ENCODE measurements at regions not wholly inside any gene's neighbourhood (a gene's known extent, or its start where the extent isn't known, plus 50 kb on each side); places are given as distances from the start of the nearest gene placed in this dataset.

DNA sequence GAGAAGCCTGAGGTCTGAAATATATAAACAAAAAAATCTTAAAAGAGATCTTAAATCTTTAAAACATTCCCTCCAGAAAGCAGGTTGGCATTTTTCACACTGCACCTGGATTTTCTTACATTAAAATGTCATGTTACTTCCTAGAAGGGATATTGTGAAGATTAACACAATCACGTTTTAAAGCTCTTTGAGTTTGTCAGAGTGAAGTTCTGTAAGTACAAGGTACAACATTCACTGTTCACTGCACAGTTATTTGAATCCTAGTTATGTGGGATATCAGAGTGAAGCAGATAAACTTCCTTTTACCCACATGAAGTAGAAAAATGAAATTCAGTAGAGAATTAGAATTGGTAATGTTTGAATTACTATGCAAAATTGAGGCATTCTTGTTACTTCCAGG, 353.6 kb upstream of the RGMB start:
- no peaks in the 10 kb centered on the region for H3K4me1 ChIP-seq (ENCODE audit: insufficient read depth, low read length, severe bottlenecking)
- H3K79me2 ChIP-seq (ENCODE audit: insufficient read depth, low read length): no peaks in the 10 kb centered on the region
- H3K27ac ChIP-seq (ENCODE audit: low read depth, low read length, poor library complexity, severe bottlenecking): no peak overlapping the region
- no peaks in the 10 kb centered on the region for H3F3A ChIP-seq (ENCODE audit: insufficient read depth, low read length)
- TF ChIP-seq, protein P1, sequence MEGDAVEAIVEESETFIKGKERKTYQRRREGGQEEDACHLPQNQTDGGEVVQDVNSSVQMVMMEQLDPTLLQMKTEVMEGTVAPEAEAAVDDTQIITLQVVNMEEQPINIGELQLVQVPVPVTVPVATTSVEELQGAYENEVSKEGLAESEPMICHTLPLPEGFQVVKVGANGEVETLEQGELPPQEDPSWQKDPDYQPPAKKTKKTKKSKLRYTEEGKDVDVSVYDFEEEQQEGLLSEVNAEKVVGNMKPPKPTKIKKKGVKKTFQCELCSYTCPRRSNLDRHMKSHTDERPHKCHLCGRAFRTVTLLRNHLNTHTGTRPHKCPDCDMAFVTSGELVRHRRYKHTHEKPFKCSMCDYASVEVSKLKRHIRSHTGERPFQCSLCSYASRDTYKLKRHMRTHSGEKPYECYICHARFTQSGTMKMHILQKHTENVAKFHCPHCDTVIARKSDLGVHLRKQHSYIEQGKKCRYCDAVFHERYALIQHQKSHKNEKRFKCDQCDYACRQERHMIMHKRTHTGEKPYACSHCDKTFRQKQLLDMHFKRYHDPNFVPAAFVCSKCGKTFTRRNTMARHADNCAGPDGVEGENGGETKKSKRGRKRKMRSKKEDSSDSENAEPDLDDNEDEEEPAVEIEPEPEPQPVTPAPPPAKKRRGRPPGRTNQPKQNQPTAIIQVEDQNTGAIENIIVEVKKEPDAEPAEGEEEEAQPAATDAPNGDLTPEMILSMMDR (IDR thresholded peaks at IDR 0.05; ENCODE audit: low read length): no peak
- TF ChIP-seq EZH2 (IDR thresholded peaks at IDR 0.05; ENCODE audit: borderline replicate concordance, low read length): no peak
- H3K9me3 ChIP-seq (ENCODE audit: low read length): no peaks in the 10 kb centered on the region
- no peaks in the 10 kb centered on the region for H3K36me3 ChIP-seq (ENCODE audit: insufficient read depth, low read length)
- no peak overlapping the region for H3K4me3 ChIP-seq (ENCODE audit: low read depth, low read length, poor library complexity, severe bottlenecking)
- no peak overlapping the region for H3K9ac ChIP-seq (ENCODE audit: low read length)
- H3K4me2 ChIP-seq (ENCODE audit: low read length): no peak overlapping the region
- H3K27me3 ChIP-seq (ENCODE audit: insufficient read depth, low read length): no peaks in the 10 kb centered on the region
- no peak overlapping the region for H2AFZ ChIP-seq (ENCODE audit: low read length)
- no peaks in the 10 kb centered on the region for H3K9me2 ChIP-seq (ENCODE audit: low read depth, low read length)
- H4K20me1 ChIP-seq (ENCODE audit: insufficient read depth, low read length): no peaks in the 10 kb centered on the region

DNA sequence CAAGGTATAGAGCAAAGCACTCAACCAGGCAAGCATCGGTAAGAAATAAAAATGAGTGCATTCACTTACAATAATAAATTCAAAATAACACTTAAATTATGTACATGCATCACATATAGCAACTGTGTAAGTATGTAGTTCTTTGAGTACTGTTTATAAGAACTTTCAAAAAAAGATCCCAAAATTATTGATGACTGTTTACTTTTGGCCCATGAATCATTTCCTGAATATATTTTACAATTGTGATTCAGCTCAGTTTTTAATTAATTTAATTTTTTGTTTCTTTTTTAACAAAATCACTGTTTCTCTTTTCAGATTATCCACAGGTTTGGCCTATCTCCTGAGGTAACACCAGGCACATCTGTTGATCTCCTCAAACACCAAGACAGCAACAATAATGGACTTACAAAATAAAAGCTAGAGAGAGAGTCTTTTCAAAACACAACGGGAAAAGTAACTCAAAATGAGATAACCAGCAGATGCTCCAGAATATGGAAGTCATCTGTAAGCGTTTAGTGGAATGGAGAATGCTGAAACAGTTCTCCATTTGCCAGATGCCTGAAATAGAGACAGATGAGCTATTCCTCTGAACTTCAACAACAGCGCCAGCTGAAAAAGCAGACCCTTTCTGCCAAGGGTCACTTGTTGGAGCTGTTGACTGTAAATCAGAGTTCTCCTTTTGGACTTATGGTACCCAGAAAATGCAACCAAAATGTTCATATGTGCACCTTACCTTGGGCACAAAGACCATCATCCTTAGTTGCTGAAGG, 348.6 kb upstream of the RGMB start:
- H3K4me3 ChIP-seq (ENCODE audit: low read depth, low read length, poor library complexity, severe bottlenecking): no peak overlapping the region
- TF ChIP-seq, protein P1 (IDR thresholded peaks at IDR 0.05; ENCODE audit: low read length): no peak
- TF ChIP-seq EZH2 (IDR thresholded peaks at IDR 0.05; ENCODE audit: borderline replicate concordance, low read length): no peak
- no peak overlapping the region for H3K27ac ChIP-seq (ENCODE audit: low read depth, low read length, poor library complexity, severe bottlenecking)
- H3K27me3 ChIP-seq (ENCODE audit: insufficient read depth, low read length): no peaks in the 10 kb centered on the region
- no peak overlapping the region for H3K4me2 ChIP-seq (ENCODE audit: low read length)
- H3K36me3 ChIP-seq (ENCODE audit: insufficient read depth, low read length): no peaks in the 10 kb centered on the region
- no peaks in the 10 kb centered on the region for H4K20me1 ChIP-seq (ENCODE audit: insufficient read depth, low read length)
- no peak overlapping the region for H2AFZ ChIP-seq (ENCODE audit: low read length)
- H3F3A ChIP-seq (ENCODE audit: insufficient read depth, low read length): no peaks in the 10 kb centered on the region
- H3K4me1 ChIP-seq (ENCODE audit: insufficient read depth, low read length, severe bottlenecking): no peaks in the 10 kb centered on the region
- H3K9me2 ChIP-seq (ENCODE audit: low read depth, low read length): no peaks in the 10 kb centered on the region
- no peaks in the 10 kb centered on the region for H3K79me2 ChIP-seq (ENCODE audit: insufficient read depth, low read length)
- H3K9ac ChIP-seq (ENCODE audit: low read length): no peak overlapping the region
- H3K9me3 ChIP-seq (ENCODE audit: low read length): no peaks in the 10 kb centered on the region

DNA sequence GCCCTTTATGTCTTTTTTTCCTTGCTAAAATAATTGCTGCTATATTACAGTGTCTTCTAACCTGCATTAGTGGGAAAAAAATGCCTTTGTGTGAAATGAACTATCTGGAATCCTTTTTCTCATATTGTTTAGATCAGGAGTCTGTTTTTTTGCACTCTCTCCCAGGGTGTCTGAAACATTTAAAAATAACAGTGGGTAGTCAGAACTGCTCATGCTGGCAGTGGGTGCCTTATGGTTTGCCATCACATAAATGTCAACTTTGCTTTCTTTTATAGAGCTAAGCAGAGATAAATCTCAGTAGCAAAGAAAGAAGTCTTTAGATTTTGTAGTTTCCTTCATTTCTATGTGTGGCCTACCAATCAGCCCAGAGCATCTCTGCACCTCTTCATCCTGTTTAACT, 347.8 kb upstream of the RGMB start:
- H3F3A ChIP-seq (ENCODE audit: insufficient read depth, low read length): no peaks in the 10 kb centered on the region
- no peak overlapping the region for H2AFZ ChIP-seq (ENCODE audit: low read length)
- H3K36me3 ChIP-seq (ENCODE audit: insufficient read depth, low read length): no peaks in the 10 kb centered on the region
- H3K9ac ChIP-seq (ENCODE audit: low read length): no peak overlapping the region
- H3K79me2 ChIP-seq (ENCODE audit: insufficient read depth, low read length): no peaks in the 10 kb centered on the region
- H3K9me2 ChIP-seq (ENCODE audit: low read depth, low read length): no peaks in the 10 kb centered on the region
- no peaks in the 10 kb centered on the region for H3K27me3 ChIP-seq (ENCODE audit: insufficient read depth, low read length)
- H3K27ac ChIP-seq (ENCODE audit: low read depth, low read length, poor library complexity, severe bottlenecking): no peak overlapping the region
- H3K4me2 ChIP-seq (ENCODE audit: low read length): no peak overlapping the region
- no peak for TF ChIP-seq EZH2 (IDR thresholded peaks at IDR 0.05; ENCODE audit: borderline replicate concordance, low read length)
- TF ChIP-seq, protein P1 (IDR thresholded peaks at IDR 0.05; ENCODE audit: low read length): no peak
- H3K4me3 ChIP-seq (ENCODE audit: low read depth, low read length, poor library complexity, severe bottlenecking): no peak overlapping the region
- no peaks in the 10 kb centered on the region for H3K9me3 ChIP-seq (ENCODE audit: low read length)
- H3K4me1 ChIP-seq (ENCODE audit: insufficient read depth, low read length, severe bottlenecking): no peaks in the 10 kb centered on the region
- H4K20me1 ChIP-seq (ENCODE audit: insufficient read depth, low read length): no peaks in the 10 kb centered on the region

Measured in OCI-LY1 (cell line).